Spleen (tissue), 11 donors: ENCODE measurements at regions not wholly inside any gene's neighbourhood (a gene's known extent, or its start where the extent isn't known, plus 50 kb on each side); places are given as distances from the start of the nearest gene placed in this dataset.

ENCODE experiments used
- DNase-seq: peaks from one replicate; pipeline ENCODE4 v3.0.0-alpha.2; 2020
- H3K27ac ChIP-seq, 8 donors: fragments of 200-600 bp; sonication (generic) in 7 of 8; 1 replicate in 4 of 8; 2 replicates in 4 of 8; pipeline versions ENCODE4 v1.5.0 to v1.8.0; 2016 to 2021; ENCODE audit warnings: inconsistent platforms in 4 of 8, mild to moderate bottlenecking in 4 of 8, moderate library complexity in 1 of 8
- H3K27me3 ChIP-seq, 7 donors: fragments of 200-600 bp; sonication (generic) in 6 of 7; replicated peaks in 1 of 7; 1 replicate in 4 of 7; 2 replicates in 3 of 7; pipeline versions ENCODE4 v1.5.0 to v1.8.0; 2016 to 2021; ENCODE audit warnings: inconsistent platforms in 3 of 7, mild to moderate bottlenecking in 1 of 7
- H3K36me3 ChIP-seq, 6 donors: fragments of 200-600 bp; sonication (generic) in 5 of 6; 1 replicate in 4 of 6; 2 replicates in 2 of 6; pipeline versions ENCODE4 v1.5.0 to v1.8.0; 2016 to 2021; ENCODE audit warnings: inconsistent platforms in 2 of 6
- H3K4me1 ChIP-seq, 6 donors: fragments of 200-600 bp; sonication (generic) in 5 of 6; 1 replicate in 3 of 6; 2 replicates in 3 of 6; pipeline versions ENCODE4 v1.5.0 to v1.8.0; 2016 to 2021; ENCODE audit warnings: inconsistent platforms in 3 of 6
- H3K4me3 ChIP-seq, 8 donors: fragments of 200-600 bp; sonication (generic) in 7 of 8; 1 replicate in 4 of 8; 2 replicates in 4 of 8; pipeline versions ENCODE4 v1.5.0 to v1.8.0; 2016 to 2021; ENCODE audit warnings: inconsistent platforms in 4 of 8, mild to moderate bottlenecking in 4 of 8, moderate library complexity in 2 of 8
- H3K9me3 ChIP-seq, 8 donors: fragments of 200-600 bp; sonication (generic) in 7 of 8; 1 replicate in 4 of 8; 2 replicates in 4 of 8; pipeline versions ENCODE4 v1.5.0 to v1.8.0; 2016 to 2021; ENCODE audit warnings: inconsistent platforms in 4 of 8
- POLR2A ChIP-seq, 3 donors: fragments of 450-650 bp; IDR thresholded peaks; one replicate each; pipeline ENCODE4 v1.5.1; 2017; ENCODE audit warnings: antibody characterized with exemption in 3 of 3, mild to moderate bottlenecking in 1 of 3
- POLR2AphosphoS5 ChIP-seq, 3 donors: sonication (generic); formaldehyde crosslinking; IDR thresholded peaks; one replicate each; pipeline ENCODE4 v1.5.1; 2017; ENCODE audit warnings: antibody characterized with exemption in 3 of 3
- WGBS, 5 donors: extraction: QIAGEN DNeasy Blood & Tissue Kit in 3 of 5; methylation state at CpG; one replicate each; pipeline versions ENCODE4 v1.1.5 to v1.1.7; 2013 to 2018; 5-methylcytosine and 5-hydroxymethylcytosine counted together
- intact Hi-C: fragments of 100-400 bp; cut with DNase I; formaldehyde crosslinking; loops from one replicate; pipeline ENCODE4 v1.15.0; 2023; ENCODE audit warnings: low total_unique reads
- TF ChIP-seq, protein P1 (sequence below), 11 experiments: fragments of 200-600 bp in 7 of 11; fragments of 450-650 bp in 4 of 11; sonication (generic) in 4 of 11; IDR thresholded peaks in 8 of 11; conservative IDR thresholded peaks in 3 of 11; 1 replicate in 7 of 11; 2 replicates in 4 of 11; pipeline versions ENCODE4 v1.4.0 to v1.8.0; 2016 to 2021; ENCODE audit warnings: antibody characterized with exemption in 11 of 11, inconsistent platforms in 4 of 11, mild to moderate bottlenecking in 1 of 11
- donor health status: healthy with polysubstance abuse.
- donor health status: DM: no; HTN: no; CAD: no; lungs with moderate emphysema.
- donor health status: DM: no; HTN: no; CAD: no.
- donor health status: Bipolar disorder and iron deficiency.
- donor health status: healthy.
- donor health status: DM: no; HTN: no; CAD: no.
- donor health status: DM: yes; HTN: yes; CAD: no.

DNA sequence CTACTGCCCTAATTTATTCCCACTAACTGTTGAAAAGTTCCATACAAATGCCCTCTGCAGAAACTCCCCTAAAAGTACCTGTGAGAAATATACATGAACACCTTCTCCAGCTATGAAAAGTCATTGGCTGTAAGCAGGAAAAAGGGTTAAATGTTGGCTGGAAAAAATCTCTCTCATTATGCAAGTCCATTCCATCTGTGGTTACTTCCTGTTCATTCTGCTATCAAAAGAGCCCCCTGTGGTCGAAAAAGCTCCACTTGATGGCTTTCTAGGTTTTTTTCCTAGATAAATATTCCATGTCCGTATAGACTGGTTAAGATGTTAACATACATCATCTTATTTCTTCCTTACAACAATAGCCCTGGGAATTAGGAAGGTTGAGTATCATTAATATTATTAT is 56.2 kb upstream of the AKAP13 start:
- WGBS, 5 donors, result 13 to 18% (median 15%) methylated on average over 2 of the region's 2 CpGs
- TF ChIP-seq, protein P1, sequence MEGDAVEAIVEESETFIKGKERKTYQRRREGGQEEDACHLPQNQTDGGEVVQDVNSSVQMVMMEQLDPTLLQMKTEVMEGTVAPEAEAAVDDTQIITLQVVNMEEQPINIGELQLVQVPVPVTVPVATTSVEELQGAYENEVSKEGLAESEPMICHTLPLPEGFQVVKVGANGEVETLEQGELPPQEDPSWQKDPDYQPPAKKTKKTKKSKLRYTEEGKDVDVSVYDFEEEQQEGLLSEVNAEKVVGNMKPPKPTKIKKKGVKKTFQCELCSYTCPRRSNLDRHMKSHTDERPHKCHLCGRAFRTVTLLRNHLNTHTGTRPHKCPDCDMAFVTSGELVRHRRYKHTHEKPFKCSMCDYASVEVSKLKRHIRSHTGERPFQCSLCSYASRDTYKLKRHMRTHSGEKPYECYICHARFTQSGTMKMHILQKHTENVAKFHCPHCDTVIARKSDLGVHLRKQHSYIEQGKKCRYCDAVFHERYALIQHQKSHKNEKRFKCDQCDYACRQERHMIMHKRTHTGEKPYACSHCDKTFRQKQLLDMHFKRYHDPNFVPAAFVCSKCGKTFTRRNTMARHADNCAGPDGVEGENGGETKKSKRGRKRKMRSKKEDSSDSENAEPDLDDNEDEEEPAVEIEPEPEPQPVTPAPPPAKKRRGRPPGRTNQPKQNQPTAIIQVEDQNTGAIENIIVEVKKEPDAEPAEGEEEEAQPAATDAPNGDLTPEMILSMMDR (IDR thresholded peaks at IDR 0.05 in 8 of 11, conservative IDR thresholded peaks at IDR 0.05 in 3 of 11), result no peak
- TF ChIP-seq POLR2AphosphoS5 (IDR thresholded peaks at IDR 0.05), result no peak
- TF ChIP-seq POLR2A (IDR thresholded peaks at IDR 0.05), result no peak
- Histone ChIP-seq H3K27me3 (no peaks in the 10 kb centered on the region), H3K36me3 (no peaks in the 10 kb centered on the region), H3K4me1 (peaks cover 0 to 46% (median 17%) of the 10 kb centered on the region in 6 donors), H3K27ac (no peak overlapping the region), H3K9me3 (peaks cover 0 to 16% (median 0%) of the 10 kb centered on the region in 8 donors), H3K4me3 (no peak overlapping the region)
- no peak for DNase-seq
- intact Hi-C loops, result no loop called here

DNA sequence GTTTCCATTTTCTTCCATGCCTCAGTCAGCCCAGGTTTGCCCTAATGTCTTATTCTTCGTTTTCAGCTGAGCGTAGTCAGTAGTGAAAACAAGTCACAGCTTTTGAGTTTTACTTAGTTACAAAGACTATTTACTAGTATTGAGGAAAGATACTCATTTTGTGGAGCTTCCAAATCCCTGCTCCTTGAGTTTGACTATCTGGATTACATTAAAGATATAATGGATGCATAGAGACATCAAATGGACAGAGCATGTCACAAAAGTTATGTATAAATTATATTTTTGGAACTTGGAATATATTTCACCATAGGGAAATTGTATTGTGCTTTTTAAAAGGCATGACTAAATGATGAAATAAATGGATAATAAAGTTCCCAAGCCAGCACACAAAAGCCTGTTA is 54.6 kb upstream of the AKAP13 start:
- Histone ChIP-seq H3K36me3 (no peaks in the 10 kb centered on the region), H3K27me3 (no peaks in the 10 kb centered on the region), H3K9me3 (peaks cover 0 to 13% (median 0%) of the 10 kb centered on the region in 8 donors), H3K27ac (peak overlapping the region in 4 of 8 donors; percentile 81 to 95 (median 90)), H3K4me3 (no peak overlapping the region), H3K4me1 (peaks cover 6 to 62% (median 30%) of the 10 kb centered on the region in 6 donors)
- TF ChIP-seq, protein P1 (IDR thresholded peaks at IDR 0.05 in 8 of 11, conservative IDR thresholded peaks at IDR 0.05 in 3 of 11), result no peak
- TF ChIP-seq POLR2A (IDR thresholded peaks at IDR 0.05) (no peak), POLR2AphosphoS5 (IDR thresholded peaks at IDR 0.05) (no peak)
- no peak for DNase-seq
- WGBS, 5 donors, result 78 to 100% (median 92%) methylated on average over 2 of the region's 2 CpGs
- intact Hi-C loops, result no loop called here

DNA sequence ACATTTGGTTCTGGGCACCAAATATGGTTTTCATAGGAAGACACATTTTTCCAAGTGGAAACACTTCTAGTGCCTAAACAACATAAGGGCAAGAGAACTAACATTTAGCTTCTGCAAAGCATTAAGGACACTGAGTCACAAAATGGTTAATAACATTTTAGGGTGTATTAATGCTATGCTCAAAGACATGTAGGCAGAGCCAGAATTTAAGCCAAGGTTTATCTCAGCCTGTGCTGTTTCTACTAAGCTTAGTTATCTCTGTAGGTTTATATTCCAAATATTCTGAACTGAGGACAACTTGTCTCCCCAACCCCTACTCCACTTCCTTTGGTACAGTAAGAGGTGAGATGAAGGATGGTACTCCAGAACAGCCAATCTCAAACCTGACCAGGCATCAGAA is 54.1 kb upstream of the AKAP13 start:
- Histone ChIP-seq H3K4me3 (no peak overlapping the region), H3K36me3 (no peaks in the 10 kb centered on the region), H3K27me3 (no peaks in the 10 kb centered on the region), H3K27ac (peak overlapping the region in 4 of 8 donors; percentile 81 to 95 (median 90)), H3K4me1 (peaks cover 10 to 67% (median 35%) of the 10 kb centered on the region in 6 donors), H3K9me3 (peaks cover 0 to 13% (median 0%) of the 10 kb centered on the region in 8 donors)
- TF ChIP-seq POLR2AphosphoS5 (IDR thresholded peaks at IDR 0.05), result no peak
- no peak for DNase-seq
- intact Hi-C loops, result no loop called here

DNA sequence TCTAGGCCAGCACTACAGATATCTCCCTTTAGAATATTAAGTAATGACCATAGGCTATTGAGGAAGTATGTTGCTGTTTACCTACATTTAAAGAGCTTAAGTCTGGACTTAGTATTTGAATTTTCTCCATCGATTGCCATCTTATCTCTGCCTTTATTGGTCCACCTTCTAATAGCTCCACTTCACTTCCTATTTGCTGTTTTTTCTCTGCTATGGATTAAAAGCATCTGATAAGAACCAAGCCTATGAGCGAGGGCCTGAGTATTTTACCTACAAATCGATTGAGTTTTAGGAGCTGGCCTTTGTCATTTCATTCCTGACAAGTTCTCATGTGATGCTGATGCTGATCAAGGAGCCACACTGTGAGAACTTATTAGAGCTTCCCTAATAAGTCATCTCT is 52.6 kb upstream of the AKAP13 start:
- DNase-seq, result no peak
- Histone ChIP-seq H3K27me3 (no peaks in the 10 kb centered on the region), H3K4me1 (peaks cover 17 to 82% (median 44%) of the 10 kb centered on the region in 6 donors), H3K36me3 (no peaks in the 10 kb centered on the region), H3K9me3 (peaks cover 0 to 4% (median 0%) of the 10 kb centered on the region in 8 donors), H3K4me3 (no peak overlapping the region), H3K27ac (peak overlapping the region; percentile 80 to 95 (median 84))
- intact Hi-C loops, result no loop called here
- TF ChIP-seq POLR2A (IDR thresholded peaks at IDR 0.05) (no peak), POLR2AphosphoS5 (IDR thresholded peaks at IDR 0.05) (no peak)
- TF ChIP-seq, protein P1 (IDR thresholded peaks at IDR 0.05 in 8 of 11, conservative IDR thresholded peaks at IDR 0.05 in 3 of 11), result no peak
- WGBS, 5 donors, result 75 to 92% (median 81%) methylated on average over 3 of the region's 3 CpGs
